Sciatic nerve (tissue), 2 donors: ENCODE measurements at regions not wholly inside any gene's neighbourhood (a gene's known extent, or its start where the extent isn't known, plus 50 kb on each side); places are given as distances from the start of the nearest gene placed in this dataset.
A peak's percentile ranks its signal among the peaks of the same experiment; 100 is the strongest.

Source experiments
- ATAC-seq: fragments of 200-7000 bp; cut with Tn5 transposase; one replicate; pipeline ENCODE4 v1.9.1; 2020; ENCODE audit warnings: mild to moderate bottlenecking, moderate library complexity
- DNase-seq: peaks from one replicate; pipeline ENCODE4 v3.0.0-alpha.2; 2020; ENCODE audit warnings: low spot score
- intact Hi-C: fragments of 100-400 bp; cut with DNase I; formaldehyde crosslinking; loops from one replicate; pipeline ENCODE4 v1.14.2; 2022
- donor health status: DM: no; HTN: no; CAD: no.
- donor health status: DM: no; HTN: no; CAD: no.

GRCh38 chr14:95003099-95003960 is 154.0 kb downstream of the DICER1 start:
- ATAC-seq (no peak), DNase-seq (no peak)
- intact Hi-C loops, result no loop called here

GRCh38 chr14:94998685-94999084 is 158.6 kb downstream of the DICER1 start:
- intact Hi-C loops, result no loop called here
- no peak for ATAC-seq
- no peak for DNase-seq

GRCh38 chr14:94998110-94998509 is 159.2 kb downstream of the DICER1 start:
- ATAC-seq, result no peak
- no peak for DNase-seq
- intact Hi-C loops, result no loop called here

- DNase-seq, result no peak
- intact Hi-C loops, result no loop called here
- ATAC-seq, result no peak
Measured at GRCh38 chr14:94995551-94995950, 161.8 kb downstream of the DICER1 start.

GRCh38 chr14:94994245-94994644 is 163.1 kb downstream of the DICER1 start:
- DNase-seq (no peak), ATAC-seq (no peak)
- intact Hi-C loops, result no loop called here

- peak; percentile 24 for ATAC-seq
- intact Hi-C loops, result no loop called here
- DNase-seq, result no peak
Measured at GRCh38 chr14:94992046-94992445, 165.3 kb downstream of the DICER1 start.

- DNase-seq, result no peak
- intact Hi-C loops, result no loop called here
- no peak for ATAC-seq
Measured at GRCh38 chr14:94989946-94990345, 167.4 kb downstream of the DICER1 start.

- no peak for DNase-seq
- intact Hi-C loops, result no loop called here
- ATAC-seq, result no peak
Measured at GRCh38 chr14:94989417-94989816, 167.9 kb downstream of the DICER1 start.

- no peak for ATAC-seq
- no peak for DNase-seq
- intact Hi-C loops, result no loop called here
Measured at GRCh38 chr14:94987409-94987808, 169.9 kb downstream of the DICER1 start.

GRCh38 chr14:94979891-94980290 is 177.4 kb downstream of the DICER1 start:
- no peak for ATAC-seq
- DNase-seq, result no peak
- intact Hi-C loops, result no loop called here

- DNase-seq (no peak), ATAC-seq (no peak)
- intact Hi-C loops, result no loop called here
Measured at GRCh38 chr14:94977016-94977415, 180.3 kb downstream of the DICER1 start.

- DNase-seq (no peak), ATAC-seq (no peak)
- intact Hi-C loops, result no loop called here
Measured at GRCh38 chr14:94975366-94975765, 182.0 kb downstream of the DICER1 start.

GRCh38 chr14:94974893-94975292 is 182.4 kb downstream of the DICER1 start:
- intact Hi-C loops, result no loop called here
- no peak for ATAC-seq

GRCh38 chr14:94974422-94974821 is 182.9 kb downstream of the DICER1 start:
- ATAC-seq (no peak), DNase-seq (no peak)
- intact Hi-C loops, result no loop called here

More at GRCh38 chr14:94974893-94975292, 182.4 kb downstream of the DICER1 start:
- DNase-seq, result no peak

GRCh38 chr14:94971750-94972149 is 185.6 kb downstream of the DICER1 start:
- intact Hi-C loops, result no loop called here
- DNase-seq, result no peak
- ATAC-seq, result peak; percentile 91

GRCh38 chr14:94970941-94971730 is 186.2 kb downstream of the DICER1 start:
- DNase-seq (no peak), ATAC-seq (peak; percentile 77)
- intact Hi-C loops, result no loop called here

- no peak for ATAC-seq
- intact Hi-C loops, result no loop called here
- DNase-seq, result no peak
Measured at GRCh38 chr14:94969766-94970165, 187.6 kb downstream of the DICER1 start.

GRCh38 chr14:94966868-94967267 is 190.5 kb downstream of the DICER1 start:
- DNase-seq (no peak), ATAC-seq (no peak)
- intact Hi-C loops, result no loop called here

GRCh38 chr14:94966344-94966743 is 191.0 kb downstream of the DICER1 start:
- intact Hi-C loops, result no loop called here
- DNase-seq (no peak), ATAC-seq (no peak)

GRCh38 chr14:94965551-94966313 is 191.6 kb downstream of the DICER1 start:
- DNase-seq, result no peak
- intact Hi-C loops, result no loop called here
- no peak for ATAC-seq
